GM12878 (cell line): ENCODE measurements at regions not wholly inside any gene's neighbourhood (a gene's known extent, or its start where the extent isn't known, plus 50 kb on each side); places are given as distances from the start of the nearest gene placed in this dataset.

Source experiments
- ATAC-seq: fragments of 200-7000 bp; cut with Tn5 transposase; 3 replicates; pipeline ENCODE4 v1.9.1; 2020; ENCODE audit warnings: mild to moderate bottlenecking, moderate library complexity
- BruUV-seq: library from RNA; stranded (reverse); fragments of 400-500 nt; replicated peaks from 2 replicates; lab custom pipeline; 2021; lab: Mats Ljungman, UMichigan
- CTCF ChIA-PET: fragments of 300-600 bp; sonication (Branson Sonifier 250); formaldehyde crosslinking; extraction: SDS; loops from one replicate; lab custom pipeline; 2021; ENCODE audit warnings: inconsistent platforms; lab: Yijun Ruan, JAX
- POLR2A ChIA-PET: fragments of 350-600 bp; formaldehyde crosslinking; extraction: SDS; loops from one replicate; lab custom pipeline; 2021; ENCODE audit warnings: inconsistent platforms; lab: Charles Lee
- RAD21 ChIA-PET: fragments of 300-600 bp; sonication (Branson Sonifier 250); formaldehyde crosslinking; loops from one replicate; lab custom pipeline; 2023; ENCODE audit warnings: antibody characterized with exemption; ENCODE audit not compliant: unreplicated experiment; lab: Charles Lee
- SMC1A ChIA-PET: fragments of 300-600 bp; sonication (Branson Sonifier 250); formaldehyde crosslinking; loops from one replicate; lab custom pipeline; 2023; ENCODE audit not compliant: unreplicated experiment, uncharacterized antibody; lab: Charles Lee
- DNase-seq: peaks from one replicate; pipeline ENCODE4 v3.0.0-alpha.2; 2011; ENCODE audit warnings: low read depth, low spot score
- FAIRE-seq: peaks from 3 replicates; lab custom pipeline; 2011; peaks lifted over from hg19 to GRCh38; lab: Jason Lieb, UNC
- H2AFZ ChIP-seq: 2 replicates; pipeline ENCODE4 v1.6.0; 2011; ENCODE audit warnings: low read depth, low read length, control low read depth; ENCODE audit not compliant: control insufficient read depth
- H3K27ac ChIP-seq: 2 replicates; pipeline ENCODE4 v1.5.1; 2011; ENCODE audit warnings: control low read depth; ENCODE audit not compliant: control insufficient read depth, insufficient read depth
- H3K27me3 ChIP-seq, 2 experiments: replicated peaks in 1 of 2; 2 replicates each; pipeline versions ENCODE4 v1.6.0 to v1.6.1; 2011; ENCODE audit warnings: low read length in 1 of 2; ENCODE audit not compliant: control insufficient read depth in 2 of 2, insufficient read depth in 2 of 2
- H3K36me3 ChIP-seq, 2 experiments: 2 replicates each; pipeline ENCODE4 v1.5.1; 2011; ENCODE audit warnings: low read length in 1 of 2; ENCODE audit not compliant: control insufficient read depth in 2 of 2, insufficient read depth in 2 of 2
- H3K4me1 ChIP-seq: 2 replicates; pipeline ENCODE4 v1.6.1; 2011; ENCODE audit warnings: mild to moderate bottlenecking, low read length, moderate library complexity, mixed read lengths; ENCODE audit not compliant: control insufficient read depth, insufficient read depth
- H3K4me2 ChIP-seq: 2 replicates; pipeline ENCODE4 v1.6.0; 2011; ENCODE audit warnings: control low read depth; ENCODE audit not compliant: control insufficient read depth, insufficient read depth
- H3K4me3 ChIP-seq: fragments of 200-600 bp; sonication (generic); 2 replicates; pipeline ENCODE4 v1.5.1; 2016
- H3K79me2 ChIP-seq: 2 replicates; pipeline ENCODE4 v1.6.0; 2011; ENCODE audit warnings: low read length; ENCODE audit not compliant: control insufficient read depth, insufficient read depth
- H3K9ac ChIP-seq: 2 replicates; pipeline ENCODE4 v1.8.0; 2011; ENCODE audit warnings: low read length, control low read depth, mixed read lengths; ENCODE audit not compliant: control insufficient read depth, insufficient read depth
- H3K9me3 ChIP-seq: replicated peaks from 3 replicates; pipeline ENCODE4 v1.5.1; 2011; ENCODE audit warnings: mild to moderate bottlenecking, low read length; ENCODE audit not compliant: control insufficient read depth, insufficient read depth
- H4K20me1 ChIP-seq: 2 replicates; pipeline ENCODE4 v1.6.0; 2011; ENCODE audit not compliant: control insufficient read depth, insufficient read depth
- ETV6 ChIP-seq, 2 experiments: fragments of 450-650 bp in 1 of 2; IDR thresholded peaks in 1 of 2; conservative IDR thresholded peaks in 1 of 2; 2 replicates each; pipeline ENCODE4 v1.6.1; 2014; ENCODE audit warnings: antibody characterized with exemption in 1 of 2, borderline replicate concordance in 1 of 2, low read depth in 1 of 2, mild to moderate bottlenecking in 1 of 2, moderate library complexity in 1 of 2
- FOXK2 ChIP-seq: fragments of 450-650 bp; IDR thresholded peaks from 2 replicates; pipeline ENCODE4 v1.6.1; 2017; ENCODE audit warnings: mild to moderate bottlenecking, moderate library complexity
- MXI1 ChIP-seq: fragments of 150-350 bp; IDR thresholded peaks from 2 replicates; pipeline ENCODE4 v1.6.1; 2011; ENCODE audit warnings: low read depth, mild to moderate bottlenecking, inconsistent platforms, low read length, improper control_type of control experiment
- NFXL1 ChIP-seq: fragments of 450-650 bp; IDR thresholded peaks from 2 replicates; pipeline ENCODE4 v1.6.1; 2017; ENCODE audit warnings: antibody characterized with exemption, mild to moderate bottlenecking, borderline replicate concordance
- PBX3 ChIP-seq: IDR thresholded peaks from 2 replicates; pipeline ENCODE4 v1.6.1; 2011; ENCODE audit warnings: mild to moderate bottlenecking, low read depth, low read length, moderate library complexity; ENCODE audit not compliant: insufficient replicate concordance
- SIX5 ChIP-seq: IDR thresholded peaks from 2 replicates; pipeline ENCODE4 v1.6.1; 2011; ENCODE audit warnings: mild to moderate bottlenecking, low read depth, low read length, moderate library complexity; ENCODE audit not compliant: severe bottlenecking
- TCF3 ChIP-seq: IDR thresholded peaks from 2 replicates; pipeline ENCODE4 v1.6.1; 2012; ENCODE audit warnings: low read depth, mild to moderate bottlenecking, low read length, borderline replicate concordance; ENCODE audit not compliant: insufficient read depth
- ZNF217 ChIP-seq: fragments of 450-650 bp; IDR thresholded peaks from 2 replicates; pipeline ENCODE4 v1.6.1; 2017; ENCODE audit warnings: antibody characterized with exemption, mild to moderate bottlenecking
- WGBS: methylation state at CpG from one replicate; pipeline ENCODE4 v1.1.6; 2016; ENCODE audit warnings: low lambda C conversion rate; ENCODE audit not compliant: insufficient replicate concordance, insufficient coverage; ENCODE audit errors: missing lambda C conversion rate; 5-methylcytosine and 5-hydroxymethylcytosine counted together
- in situ Hi-C: fragments of 300-500 bp; cut with MboI; formaldehyde crosslinking; loops from 9 replicates; pipeline ENCODE4 v1.14.3; 2018; ENCODE audit warnings: mixed read lengths
- intact Hi-C: fragments of 100-400 bp; cut with micrococcal nuclease; formaldehyde crosslinking; loops from one replicate; pipeline ENCODE4 v1.14.2; 2022; ENCODE audit not compliant: unreplicated experiment
- TF ChIP-seq, protein P1 (sequence below): fragments of 450-650 bp; IDR thresholded peaks from 2 replicates; pipeline ENCODE4 v1.6.1; 2017; ENCODE audit warnings: mild to moderate bottlenecking, low read depth, inconsistent platforms; ENCODE audit not compliant: poor library complexity, severe bottlenecking

DNA sequence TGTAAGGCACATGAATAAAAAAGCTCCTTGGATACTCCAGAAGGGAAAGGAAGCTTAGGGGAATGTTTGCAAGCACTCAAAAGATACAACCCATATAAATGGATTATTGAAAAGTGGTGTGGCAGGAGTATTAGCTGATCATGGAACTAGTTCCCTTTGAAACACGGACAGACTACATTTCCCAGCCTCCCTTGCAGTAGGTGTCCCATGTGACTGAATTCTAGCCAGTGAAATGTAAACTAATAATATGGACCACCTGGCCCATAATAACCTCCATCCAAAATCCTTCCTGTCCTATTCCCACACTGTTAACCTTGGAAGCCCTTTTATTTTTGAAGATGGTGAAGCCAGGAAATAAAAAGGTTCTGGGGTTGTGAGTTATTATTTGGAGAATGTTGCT, 242.3 kb downstream of the SUDS3 start:
- in situ Hi-C loops, result no loop called here
- H2AFZ ChIP-seq, result no peak overlapping the region
- H3K9me3 ChIP-seq, result no peaks in the 10 kb centered on the region
- no peak for DNase-seq
- no TSS peak for BruUV-seq
- H3K9ac ChIP-seq, result no peak overlapping the region
- no peak overlapping the region for H3K4me2 ChIP-seq
- H3K27ac ChIP-seq, result no peak overlapping the region
- CTCF ChIA-PET, result no interaction called here
- no peaks in the 10 kb centered on the region for H3K36me3 ChIP-seq
- no peaks in the 10 kb centered on the region for H4K20me1 ChIP-seq
- no peak overlapping the region for H3K4me3 ChIP-seq
- TF ChIP-seq, protein P1, sequence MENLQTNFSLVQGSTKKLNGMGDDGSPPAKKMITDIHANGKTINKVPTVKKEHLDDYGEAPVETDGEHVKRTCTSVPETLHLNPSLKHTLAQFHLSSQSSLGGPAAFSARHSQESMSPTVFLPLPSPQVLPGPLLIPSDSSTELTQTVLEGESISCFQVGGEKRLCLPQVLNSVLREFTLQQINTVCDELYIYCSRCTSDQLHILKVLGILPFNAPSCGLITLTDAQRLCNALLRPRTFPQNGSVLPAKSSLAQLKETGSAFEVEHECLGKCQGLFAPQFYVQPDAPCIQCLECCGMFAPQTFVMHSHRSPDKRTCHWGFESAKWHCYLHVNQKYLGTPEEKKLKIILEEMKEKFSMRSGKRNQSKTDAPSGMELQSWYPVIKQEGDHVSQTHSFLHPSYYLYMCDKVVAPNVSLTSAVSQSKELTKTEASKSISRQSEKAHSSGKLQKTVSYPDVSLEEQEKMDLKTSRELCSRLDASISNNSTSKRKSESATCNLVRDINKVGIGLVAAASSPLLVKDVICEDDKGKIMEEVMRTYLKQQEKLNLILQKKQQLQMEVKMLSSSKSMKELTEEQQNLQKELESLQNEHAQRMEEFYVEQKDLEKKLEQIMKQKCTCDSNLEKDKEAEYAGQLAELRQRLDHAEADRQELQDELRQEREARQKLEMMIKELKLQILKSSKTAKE, result no peak
- no peak for TF ChIP-seq ZNF217
- no peak for TF ChIP-seq PBX3
- peak; percentile 44 for TF ChIP-seq SIX5
- TF ChIP-seq NFXL1, result no peak
- TF ChIP-seq TCF3, result no peak
- TF ChIP-seq MXI1, result no peak
- TF ChIP-seq FOXK2, result no peak
- no peak for TF ChIP-seq ETV6 (conservative IDR thresholded peaks at IDR 0.05 in 1 of 2, IDR thresholded peaks at IDR 0.05 in 1 of 2; ENCODE audit: borderline replicate concordance in 1 of 2, low read depth in 1 of 2)
- TF ChIP-seq, all 136 proteins: peak for 1
- SMC1A ChIA-PET, result no interaction called here
- 0% methylated on average over 1 of the region's 1 CpG for WGBS
- intact Hi-C loops, result no loop called here
- H3K27me3 ChIP-seq, result no peaks in the 10 kb centered on the region
- RAD21 ChIA-PET, result no interaction called here
- H3K79me2 ChIP-seq, result no peaks in the 10 kb centered on the region
- ATAC-seq, result no peak
- no peaks in the 10 kb centered on the region for H3K4me1 ChIP-seq
- FAIRE-seq, result no peak
- POLR2A ChIA-PET, result no interaction called here
